ENCODE measurements at regions not wholly inside any gene's neighbourhood (a gene's known extent, or its start where the extent isn't known, plus 50 kb on each side); places are given as distances from the start of the nearest gene placed in this dataset.
"Not testable (repeated sequence)": the region's sequence is repeated elsewhere in the genome, so short reads cannot be mapped to it uniquely, and the experiment has no call there.

- in situ Hi-C loops (cut with HindIII; ENCODE audit: low pct_unique_long_range_greater_than_20kb, low sequenced_read_pairs); DNase-seq (ENCODE audit: low read depth, low spot score): not testable (repeated sequence)
Measured at GRCh38 chr12:131395209-131395684, 315.6 kb upstream of the SFSWAP start.

GRCh38 chr12:131395971-131396573, 314.8 kb upstream of the SFSWAP start:
- in situ Hi-C loops (cut with HindIII; ENCODE audit: low pct_unique_long_range_greater_than_20kb, low sequenced_read_pairs): no loop called here
- no peak for DNase-seq (ENCODE audit: low read depth, low spot score)

GRCh38 chr12:131397493-131398181, 313.3 kb upstream of the SFSWAP start:
- DNase-seq (ENCODE audit: low read depth, low spot score): no peak
- in situ Hi-C loops (cut with HindIII; ENCODE audit: low pct_unique_long_range_greater_than_20kb, low sequenced_read_pairs): no loop called here

- in situ Hi-C loops (cut with HindIII; ENCODE audit: low pct_unique_long_range_greater_than_20kb, low sequenced_read_pairs): no loop called here
- DNase-seq (ENCODE audit: low read depth, low spot score): no peak
Measured at GRCh38 chr12:131399000-131399399, 311.9 kb upstream of the SFSWAP start.

- in situ Hi-C loops (cut with HindIII; ENCODE audit: low pct_unique_long_range_greater_than_20kb, low sequenced_read_pairs); DNase-seq (ENCODE audit: low read depth, low spot score): not testable (repeated sequence)
Measured at GRCh38 chr12:131400668-131401294, 310.1 kb upstream of the SFSWAP start.

- in situ Hi-C loops (cut with HindIII; ENCODE audit: low pct_unique_long_range_greater_than_20kb, low sequenced_read_pairs); DNase-seq (ENCODE audit: low read depth, low spot score): not testable (repeated sequence)
Measured at GRCh38 chr12:131401907-131402633, 308.8 kb upstream of the SFSWAP start.

- in situ Hi-C loops (cut with HindIII; ENCODE audit: low pct_unique_long_range_greater_than_20kb, low sequenced_read_pairs): no loop called here
- no peak for DNase-seq (ENCODE audit: low read depth, low spot score)
Measured at GRCh38 chr12:131402781-131403396, 308.0 kb upstream of the SFSWAP start.

- in situ Hi-C loops (cut with HindIII; ENCODE audit: low pct_unique_long_range_greater_than_20kb, low sequenced_read_pairs): no loop called here
Measured at GRCh38 chr12:131403676-131404075, 307.2 kb upstream of the SFSWAP start.

GRCh38 chr12:131404705-131405104, 306.2 kb upstream of the SFSWAP start:
- DNase-seq (ENCODE audit: low read depth, low spot score): no peak
- in situ Hi-C loops (cut with HindIII; ENCODE audit: low pct_unique_long_range_greater_than_20kb, low sequenced_read_pairs): no loop called here

More at GRCh38 chr12:131403676-131404075, 307.2 kb upstream of the SFSWAP start:
- DNase-seq (ENCODE audit: low read depth, low spot score): no peak

GRCh38 chr12:131407221-131408035, 303.5 kb upstream of the SFSWAP start:
- no peak for DNase-seq (ENCODE audit: low read depth, low spot score)
- in situ Hi-C loops (cut with HindIII; ENCODE audit: low pct_unique_long_range_greater_than_20kb, low sequenced_read_pairs): no loop called here

- in situ Hi-C loops (cut with HindIII; ENCODE audit: low pct_unique_long_range_greater_than_20kb, low sequenced_read_pairs): no loop called here
- no peak for DNase-seq (ENCODE audit: low read depth, low spot score)
Measured at GRCh38 chr12:131408036-131408365, 302.9 kb upstream of the SFSWAP start.

GRCh38 chr12:131408484-131408883, 302.4 kb upstream of the SFSWAP start:
- DNase-seq (ENCODE audit: low read depth, low spot score): no peak

GRCh38 chr12:131409211-131409610, 301.7 kb upstream of the SFSWAP start:
- DNase-seq (ENCODE audit: low read depth, low spot score): no peak
- in situ Hi-C loops (cut with HindIII; ENCODE audit: low pct_unique_long_range_greater_than_20kb, low sequenced_read_pairs): no loop called here

More at GRCh38 chr12:131408484-131408883, 302.4 kb upstream of the SFSWAP start:
- in situ Hi-C loops (cut with HindIII; ENCODE audit: low pct_unique_long_range_greater_than_20kb, low sequenced_read_pairs): no loop called here

- DNase-seq (ENCODE audit: low read depth, low spot score); in situ Hi-C loops (cut with HindIII; ENCODE audit: low pct_unique_long_range_greater_than_20kb, low sequenced_read_pairs): not testable (repeated sequence)
Measured at GRCh38 chr12:131411827-131412226, 299.1 kb upstream of the SFSWAP start.

GRCh38 chr12:131413006-131413405, 297.9 kb upstream of the SFSWAP start:
- DNase-seq (ENCODE audit: low read depth, low spot score): no peak
- in situ Hi-C loops (cut with HindIII; ENCODE audit: low pct_unique_long_range_greater_than_20kb, low sequenced_read_pairs): no loop called here

- in situ Hi-C loops (cut with HindIII; ENCODE audit: low pct_unique_long_range_greater_than_20kb, low sequenced_read_pairs): no loop called here
- no peak for DNase-seq (ENCODE audit: low read depth, low spot score)
Measured at GRCh38 chr12:131413471-131413870, 297.4 kb upstream of the SFSWAP start.

Data from SK-MEL-5 (cell line).